HCT116 (cell line): ENCODE measurements at regions not wholly inside any gene's neighbourhood (a gene's known extent, or its start where the extent isn't known, plus 50 kb on each side); places are given as distances from the start of the nearest gene placed in this dataset.
"Not testable (repeated sequence)": the region's sequence is repeated elsewhere in the genome, so short reads cannot be mapped to it uniquely, and the experiment has no call there.

Experiments
- ATAC-seq: fragments of 200-7000 bp; cut with Tn5 transposase; 2 replicates; pipeline ENCODE4 v1.9.1; 2020; ENCODE audit warnings: mild to moderate bottlenecking, moderate library complexity
- BruUV-seq: library from RNA; stranded (reverse); fragments of 400-500 nt; replicated peaks from 2 replicates; lab custom pipeline; 2021; lab: Mats Ljungman, UMichigan
- CTCF ChIA-PET: fragments of 300-600 bp; sonication (Branson Sonifier 250); formaldehyde crosslinking; loops from one replicate; lab custom pipeline; 2021; ENCODE audit warnings: antibody characterized with exemption; lab: Charles Lee
- POLR2A ChIA-PET: fragments of 300-600, 350-600 bp; sonication (Branson Sonifier 250); formaldehyde crosslinking; loops from one replicate; lab custom pipeline; 2021; ENCODE audit warnings: antibody characterized with exemption; lab: Charles Lee
- RAD21 ChIA-PET, 2 experiments: fragments of 300-600 bp; sonication (Branson Sonifier 250); formaldehyde crosslinking; loops; one replicate each; lab custom pipeline; 2023; ENCODE audit warnings: low total read pairs in 2 of 2; ENCODE audit not compliant: uncharacterized antibody in 2 of 2, unreplicated experiment in 2 of 2, low non-redundant PET in 1 of 2; lab: Charles Lee
- DNase-seq: peaks from one replicate; pipeline ENCODE4 v3.0.0-alpha.2; 2010; ENCODE audit warnings: low read depth, low spot score
- H2AFZ ChIP-seq: fragments of 200-600 bp; shearing (Covaris generic), sonication (generic); 2 replicates; pipeline ENCODE4 v1.6.1; 2017; ENCODE audit warnings: low read depth, mixed run types, mixed read lengths, antibody characterized with exemption, low read length; ENCODE audit not compliant: poor library complexity, severe bottlenecking
- H3K27ac ChIP-seq: 2 replicates; pipeline ENCODE4 v1.5.1; 2012; ENCODE audit warnings: low read depth, low read length
- H3K27me3 ChIP-seq: fragments of 200-600 bp; sonication (generic); 2 replicates; pipeline ENCODE4 v1.6.1; 2016; ENCODE audit warnings: mixed run types, low read length, mixed read lengths; ENCODE audit not compliant: insufficient read depth
- H3K36me3 ChIP-seq, 2 experiments: fragments of 200-500 bp in 1 of 2; fragments of 200-600 bp in 1 of 2; sonication (Bioruptor generic) in 1 of 2; sonication (generic) in 1 of 2; 2 replicates each; pipeline versions ENCODE4 v1.5.1 to v1.6.1; 2014 to 2016; ENCODE audit warnings: low read length in 2 of 2, inconsistent platforms in 1 of 2, mixed read lengths in 1 of 2, mixed run types in 1 of 2; ENCODE audit not compliant: insufficient read depth in 2 of 2, control insufficient read depth in 1 of 2
- H3K4me1 ChIP-seq, 2 experiments: fragments of 200-600 bp in 1 of 2; sonication (generic) in 1 of 2; 2 replicates each; pipeline versions ENCODE4 v1.5.1 to v1.6.1; 2012 to 2017; ENCODE audit warnings: low read length in 2 of 2, inconsistent platforms in 1 of 2, mild to moderate bottlenecking in 1 of 2, mixed read lengths in 1 of 2, mixed run types in 1 of 2, moderate library complexity in 1 of 2; ENCODE audit not compliant: insufficient read depth in 2 of 2, control insufficient read depth in 1 of 2
- H3K4me2 ChIP-seq: fragments of 200-600 bp; sonication (generic); 2 replicates; pipeline ENCODE4 v1.6.1; 2017; ENCODE audit warnings: mixed run types, low read length, mixed read lengths
- H3K4me3 ChIP-seq, 2 experiments: fragments of 200-600 bp in 1 of 2; sonication (generic) in 1 of 2; replicated peaks in 1 of 2; 2 replicates each; pipeline ENCODE4 v1.5.1; 2011 to 2016; ENCODE audit warnings: low read length in 2 of 2, control low read depth in 1 of 2, low read depth in 1 of 2, mild to moderate bottlenecking in 1 of 2, mixed read lengths in 1 of 2, mixed run types in 1 of 2
- H3K79me2 ChIP-seq: fragments of 200-600 bp; sonication (generic); 2 replicates; pipeline ENCODE4 v1.6.1; 2017; ENCODE audit warnings: mild to moderate bottlenecking, mixed run types, low read length, moderate library complexity, mixed read lengths; ENCODE audit not compliant: insufficient read depth
- H3K9ac ChIP-seq: fragments of 200-600 bp; sonication (generic); 2 replicates; pipeline ENCODE4 v1.6.1; 2016; ENCODE audit warnings: low read length, mixed read lengths
- H3K9me2 ChIP-seq: fragments of 200-600 bp; sonication (generic), shearing (Covaris generic); 2 replicates; pipeline ENCODE4 v1.6.1; 2017; ENCODE audit warnings: mixed run types, mild to moderate bottlenecking, moderate library complexity; ENCODE audit not compliant: insufficient read depth
- H3K9me3 ChIP-seq, 2 experiments: fragments of 200-500 bp in 1 of 2; fragments of 200-600 bp in 1 of 2; sonication (Bioruptor generic) in 1 of 2; sonication (generic) in 1 of 2; 2 replicates each; pipeline ENCODE4 v1.6.1; 2014 to 2017; ENCODE audit warnings: low read length in 2 of 2, mixed read lengths in 2 of 2, inconsistent platforms in 1 of 2, low read depth in 1 of 2, mild to moderate bottlenecking in 1 of 2, mixed run types in 1 of 2, moderate library complexity in 1 of 2; ENCODE audit not compliant: control insufficient read depth in 1 of 2, insufficient read depth in 1 of 2
- H4K20me1 ChIP-seq: fragments of 200-600 bp; sonication (generic), shearing (Covaris generic); 2 replicates; pipeline ENCODE4 v1.6.1; 2017; ENCODE audit warnings: mixed run types, mild to moderate bottlenecking, moderate library complexity; ENCODE audit not compliant: insufficient read depth
- CBX3 ChIP-seq: IDR thresholded peaks from 2 replicates; pipeline ENCODE4 v1.6.1; 2012; ENCODE audit warnings: low read depth
- EGR1 ChIP-seq: IDR thresholded peaks from 2 replicates; pipeline ENCODE4 v1.6.1; 2012; ENCODE audit warnings: low read depth
- ELF1 ChIP-seq: IDR thresholded peaks from 2 replicates; pipeline ENCODE4 v1.6.1; 2012; ENCODE audit warnings: low read depth, borderline replicate concordance
- EZH2 ChIP-seq: fragments of 200-600 bp; sonication (generic); IDR thresholded peaks from 2 replicates; pipeline ENCODE4 v1.6.1; 2017; ENCODE audit warnings: antibody characterized with exemption, mixed run types
- EZH2phosphoT487 ChIP-seq: fragments of 200-600 bp; IDR thresholded peaks from 2 replicates; pipeline ENCODE4 v1.6.1; 2018; ENCODE audit warnings: antibody characterized with exemption, borderline replicate concordance
- FOSL1 ChIP-seq: IDR thresholded peaks from 2 replicates; pipeline ENCODE4 v1.6.1; 2012; ENCODE audit warnings: low read depth
- POLR2AphosphoS5 ChIP-seq: IDR thresholded peaks from 2 replicates; pipeline ENCODE4 v1.6.1; 2011; ENCODE audit warnings: mild to moderate bottlenecking, low read depth, low read length, moderate library complexity
- SP1 ChIP-seq: IDR thresholded peaks from 2 replicates; pipeline ENCODE4 v1.6.1; 2012; ENCODE audit warnings: low read depth
- SRF ChIP-seq: IDR thresholded peaks from 2 replicates; pipeline ENCODE4 v1.6.1; 2012; ENCODE audit warnings: low read depth
- TCF7L2 ChIP-seq: IDR thresholded peaks from 2 replicates; pipeline ENCODE4 v1.7.0; 2011; ENCODE audit warnings: borderline replicate concordance, inconsistent platforms; ENCODE audit not compliant: insufficient read depth, insufficient read length; ENCODE audit errors: extremely low read depth
- YY1 ChIP-seq: IDR thresholded peaks from 2 replicates; pipeline ENCODE4 v1.6.1; 2011; ENCODE audit warnings: low read length, low read depth, moderate library complexity, mild to moderate bottlenecking; ENCODE audit not compliant: insufficient replicate concordance; ENCODE audit errors: extremely low read depth
- ZBTB33 ChIP-seq: IDR thresholded peaks from 2 replicates; pipeline ENCODE4 v1.6.1; 2011; ENCODE audit warnings: mild to moderate bottlenecking, low read length, moderate library complexity; ENCODE audit not compliant: insufficient replicate concordance; ENCODE audit errors: extremely low read depth
- ZFX ChIP-seq: fragments of 450-650 bp; IDR thresholded peaks from 2 replicates; pipeline ENCODE4 v1.6.1; 2017
- ZNF274 ChIP-seq: fragments of 200-500 bp; sonication (Bioruptor generic); IDR thresholded peaks from 2 replicates; pipeline ENCODE4 v1.6.1; 2014; ENCODE audit warnings: mild to moderate bottlenecking, low read depth, low read length, inconsistent platforms
- intact Hi-C: fragments of 100-400 bp; cut with micrococcal nuclease; formaldehyde crosslinking; loops from 2 replicates; pipeline ENCODE4 v1.10.0; 2022

DNA sequence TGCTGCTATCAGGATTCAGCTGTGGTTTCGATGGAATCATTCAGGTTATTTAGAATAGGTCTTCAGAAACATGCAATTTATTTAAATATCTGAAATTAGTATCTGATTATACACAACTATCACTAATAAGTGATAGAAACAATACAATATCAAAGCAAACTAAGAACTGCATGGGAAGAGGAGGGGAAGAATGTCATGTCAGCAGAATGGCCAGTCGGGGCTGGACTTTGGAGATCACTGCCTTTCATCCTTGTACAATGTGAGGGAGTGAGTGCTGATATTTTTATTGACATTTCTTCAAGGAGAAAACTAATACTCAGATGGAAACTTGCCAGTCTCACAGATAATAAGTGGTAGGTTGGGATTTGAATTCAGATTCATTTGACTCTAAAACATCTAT lies 224.0 kb upstream of the LINC00305 start (continued):
- TF ChIP-seq EZH2phosphoT487 (no peak), ZBTB33 (no peak), FOSL1 (no peak)
- TF ChIP-seq, all 23 proteins: peak for 0

DNA sequence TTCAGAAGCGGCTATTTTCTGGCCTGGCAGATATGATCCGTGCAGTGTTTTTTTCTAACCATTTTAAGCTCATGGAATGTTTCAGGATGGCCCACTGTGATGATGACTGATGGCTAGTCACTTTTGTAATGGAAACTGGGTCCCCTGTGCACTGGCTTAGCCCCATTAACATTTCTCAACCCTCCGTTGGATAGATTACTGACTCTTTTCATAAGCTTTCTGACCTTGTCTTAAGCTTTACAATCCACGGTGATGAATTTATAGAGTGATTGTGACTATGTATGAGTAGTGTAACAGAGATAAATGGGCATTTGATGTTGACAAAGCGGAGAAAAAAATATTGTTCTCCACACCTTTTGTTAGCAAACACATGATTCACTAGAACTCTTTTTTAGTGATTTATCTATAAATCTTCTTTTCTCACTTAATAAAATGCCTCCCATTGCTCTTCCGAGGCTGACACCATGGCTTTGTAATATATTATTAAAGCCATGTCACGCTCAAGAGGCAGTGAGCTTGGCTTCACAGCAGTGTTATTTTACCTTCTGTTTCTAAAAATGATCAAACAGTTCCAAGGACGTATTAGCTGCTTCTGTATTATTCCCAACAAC lies 221.0 kb upstream of the LINC00305 start:
- POLR2A ChIA-PET, intact Hi-C loops: not testable (repeated sequence)

GRCh38 chr18:64365106-64365505 lies 216.2 kb upstream of the LINC00305 start:
- Histone ChIP-seq H3K4me2 (no peak overlapping the region), H3K4me3 (no peak overlapping the region), H3K9me3 (peaks cover 6 to 11% of the 10 kb centered on the region in 2 experiments; a peak in 2 of 4 replicates), H3K27me3 (no peaks in the 10 kb centered on the region), H3K9me2 (no peaks in the 10 kb centered on the region), H3K4me1 (no peaks in the 10 kb centered on the region), H3K36me3 (no peaks in the 10 kb centered on the region), H2AFZ (no peak overlapping the region), H3K27ac (no peak overlapping the region), H3K79me2 (no peaks in the 10 kb centered on the region), H4K20me1 (no peaks in the 10 kb centered on the region), H3K9ac (no peak overlapping the region)
- no TSS peak for BruUV-seq
- intact Hi-C loops = no loop called here
- ChIA-PET CTCF (no interaction called here), RAD21 (no interaction called here), POLR2A (no interaction called here)
- ATAC-seq = no peak
- no peak for DNase-seq
- TF ChIP-seq SP1 = no peak
- no peak for TF ChIP-seq EZH2phosphoT487
- no peak for TF ChIP-seq ZNF274
- no peak for TF ChIP-seq ZBTB33
- no peak for TF ChIP-seq EGR1
- TF ChIP-seq TCF7L2 = no peak
- TF ChIP-seq YY1 = no peak
- no peak for TF ChIP-seq POLR2AphosphoS5
- TF ChIP-seq EZH2 = no peak
- TF ChIP-seq CBX3 = no peak
- no peak for TF ChIP-seq ZFX
- no peak for TF ChIP-seq ELF1
- TF ChIP-seq SRF = no peak

More for the DNA sequence above, 221.0 kb upstream of the LINC00305 start:
- H3K4me1 ChIP-seq, BruUV-seq, H3K79me2 ChIP-seq, H3K27me3 ChIP-seq, CTCF ChIA-PET, H3K36me3 ChIP-seq, DNase-seq, H3K4me3 ChIP-seq, RAD21 ChIA-PET, H3K9ac ChIP-seq, ATAC-seq, H3K9me2 ChIP-seq, H3K4me2 ChIP-seq, H2AFZ ChIP-seq, H3K27ac ChIP-seq, H4K20me1 ChIP-seq: not testable (repeated sequence)
- H3K9me3 ChIP-seq = peaks cover 3 to 11% of the 10 kb centered on the region in 2 experiments; a peak in 2 of 4 replicates
